Esophagus (tissue), 2 donors: ENCODE measurements at regions not wholly inside any gene's neighbourhood (a gene's known extent, or its start where the extent isn't known, plus 50 kb on each side); places are given as distances from the start of the nearest gene placed in this dataset.

Experiments used
- H3K27ac ChIP-seq, 2 donors: one replicate each; pipeline ENCODE4 v1.5.1; 2013; ENCODE audit warnings: low read depth in 2 of 2, mild to moderate bottlenecking in 2 of 2, inconsistent platforms in 1 of 2, low read length in 1 of 2, moderate library complexity in 1 of 2
- H3K27me3 ChIP-seq, 2 donors: one replicate each; pipeline ENCODE4 v1.6.1; 2013; ENCODE audit warnings: low read length in 2 of 2, control low read depth in 1 of 2, mild to moderate bottlenecking in 1 of 2; ENCODE audit not compliant: insufficient read depth in 2 of 2, control insufficient read depth in 1 of 2
- H3K36me3 ChIP-seq, 2 donors: one replicate each; pipeline ENCODE4 v1.6.1; 2013; ENCODE audit warnings: low read length in 1 of 2; ENCODE audit not compliant: control insufficient read depth in 2 of 2, insufficient read depth in 2 of 2
- H3K4me1 ChIP-seq, 2 donors: one replicate each; pipeline ENCODE4 v1.6.1; 2013; ENCODE audit warnings: low read length in 1 of 2; ENCODE audit not compliant: control insufficient read depth in 2 of 2, insufficient read depth in 2 of 2
- H3K4me3 ChIP-seq, 2 donors: one replicate each; pipeline ENCODE4 v1.5.1; 2013; ENCODE audit warnings: low read length in 2 of 2, mild to moderate bottlenecking in 2 of 2, low read depth in 1 of 2, moderate library complexity in 1 of 2
- H3K9me3 ChIP-seq, 2 donors: one replicate each; pipeline ENCODE4 v1.6.1; 2013; ENCODE audit warnings: mild to moderate bottlenecking in 2 of 2, low read depth in 1 of 2, low read length in 1 of 2, moderate library complexity in 1 of 2; ENCODE audit not compliant: control insufficient read depth in 2 of 2, insufficient read depth in 1 of 2
- WGBS, 2 donors: extraction: QIAGEN DNeasy Blood & Tissue Kit; methylation state at CpG; one replicate each; pipeline ENCODE4 v1.1.7; 2013; 5-methylcytosine and 5-hydroxymethylcytosine counted together
- donor health status: healthy with polysubstance abuse.
- donor health status: Bipolar disorder and iron deficiency.

DNA sequence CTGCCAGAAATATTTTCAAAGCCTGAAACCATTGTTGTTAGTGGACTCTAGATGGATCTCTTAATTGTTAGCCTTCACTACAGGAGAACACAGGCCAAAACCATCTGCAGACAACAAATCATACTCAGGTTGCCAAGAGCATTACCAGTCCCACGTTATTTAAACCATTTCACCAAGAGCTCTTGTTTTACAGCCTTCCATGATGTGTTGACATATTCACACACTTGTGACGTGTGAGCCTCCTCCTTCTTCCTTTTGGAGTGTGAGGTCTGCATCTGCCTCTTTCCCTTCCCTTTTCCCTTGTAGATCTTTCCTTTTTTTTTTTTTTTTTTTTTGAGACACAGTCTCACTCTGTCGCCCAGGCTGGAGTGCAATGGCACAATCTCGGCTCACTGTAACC lies 279.0 kb downstream of the AUH start:
- H3K27me3 ChIP-seq = no peaks in the 10 kb centered on the region
- H3K4me3 ChIP-seq = no peak overlapping the region
- no peaks in the 10 kb centered on the region for H3K9me3 ChIP-seq
- H3K27ac ChIP-seq = no peak overlapping the region
- no peaks in the 10 kb centered on the region for H3K4me1 ChIP-seq
- H3K36me3 ChIP-seq = no peaks in the 10 kb centered on the region
- 90 to 92% methylated on average over 4 of the region's 4 CpGs for WGBS, 2 donors

DNA sequence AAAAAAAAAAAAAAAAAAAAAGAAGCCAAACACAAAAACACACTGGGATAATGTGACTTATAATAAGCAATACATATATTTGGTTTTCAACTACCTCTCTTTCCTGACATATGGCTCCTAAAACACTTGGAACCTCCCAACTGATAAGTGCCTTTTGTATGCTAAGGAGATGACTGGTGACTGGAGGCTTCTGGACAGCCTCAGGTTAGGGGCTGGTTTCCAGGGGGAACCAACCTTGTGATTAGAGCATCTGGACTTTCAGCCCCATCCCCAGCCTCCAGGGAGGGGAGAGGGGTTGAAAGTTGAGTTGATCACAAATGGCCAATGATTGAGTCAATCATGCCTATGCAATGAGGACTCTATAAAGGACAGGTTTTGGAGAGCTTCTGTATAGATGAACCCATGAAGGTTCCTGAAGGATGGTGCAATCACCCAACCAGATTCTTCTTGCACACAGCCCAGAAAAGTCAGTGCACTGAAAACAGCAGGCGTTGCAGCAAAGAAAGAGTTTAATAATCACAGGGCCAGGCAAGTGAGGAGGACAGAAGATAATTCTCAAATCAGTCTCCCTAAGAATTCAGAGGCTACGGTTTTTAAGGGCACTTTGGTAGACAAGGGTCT lies 276.7 kb downstream of the AUH start:
- H3K4me3 ChIP-seq = no peak overlapping the region
- H3K27ac ChIP-seq = no peak overlapping the region
- no peaks in the 10 kb centered on the region for H3K36me3 ChIP-seq
- H3K4me1 ChIP-seq = no peaks in the 10 kb centered on the region
- H3K27me3 ChIP-seq = no peaks in the 10 kb centered on the region
- 81 to 83% methylated on average over 2 of the region's 2 CpGs for WGBS, 2 donors
- no peaks in the 10 kb centered on the region for H3K9me3 ChIP-seq

DNA sequence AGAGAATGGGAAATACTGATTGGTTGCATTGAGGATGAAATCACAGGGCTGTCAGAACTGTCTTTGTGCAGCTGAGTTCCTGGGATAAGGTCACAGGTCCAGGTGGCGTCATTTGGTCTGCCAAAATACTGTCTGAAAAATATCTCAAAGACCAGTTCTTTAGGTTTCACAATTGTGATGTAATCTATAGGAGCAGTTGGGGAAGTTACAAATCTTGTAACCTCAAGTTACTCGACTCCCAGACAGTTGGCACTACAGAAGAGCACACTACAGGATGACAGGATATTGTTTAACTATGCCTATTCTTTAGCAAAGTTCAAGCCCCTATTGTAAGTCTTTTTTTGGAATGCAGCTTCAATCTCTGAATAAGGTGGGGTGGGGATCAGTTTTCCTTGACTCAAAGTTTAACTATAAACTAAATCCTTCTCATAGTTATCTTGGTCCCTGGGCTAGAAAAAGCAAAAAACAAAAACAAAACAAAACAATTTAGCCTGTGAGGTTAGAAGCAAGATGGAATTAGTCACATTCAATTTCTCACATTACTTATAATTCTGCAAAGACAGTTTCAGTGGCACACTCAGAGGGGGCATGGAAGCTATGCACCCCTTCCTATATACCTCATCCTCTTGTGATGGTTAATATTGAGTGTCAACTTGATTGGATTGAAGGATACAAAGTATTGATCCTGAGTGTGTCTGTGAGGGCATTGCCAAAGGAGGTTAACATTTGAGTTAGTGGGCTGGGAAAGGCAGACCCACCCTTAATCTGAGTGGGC lies 276.0 kb downstream of the AUH start:
- Histone ChIP-seq H3K36me3 (no peaks in the 10 kb centered on the region), H3K27me3 (no peaks in the 10 kb centered on the region), H3K27ac (no peak overlapping the region), H3K9me3 (no peaks in the 10 kb centered on the region), H3K4me1 (no peaks in the 10 kb centered on the region), H3K4me3 (no peak overlapping the region)
- WGBS, 2 donors = 29 to 66% methylated on average over 2 of the region's 2 CpGs

DNA sequence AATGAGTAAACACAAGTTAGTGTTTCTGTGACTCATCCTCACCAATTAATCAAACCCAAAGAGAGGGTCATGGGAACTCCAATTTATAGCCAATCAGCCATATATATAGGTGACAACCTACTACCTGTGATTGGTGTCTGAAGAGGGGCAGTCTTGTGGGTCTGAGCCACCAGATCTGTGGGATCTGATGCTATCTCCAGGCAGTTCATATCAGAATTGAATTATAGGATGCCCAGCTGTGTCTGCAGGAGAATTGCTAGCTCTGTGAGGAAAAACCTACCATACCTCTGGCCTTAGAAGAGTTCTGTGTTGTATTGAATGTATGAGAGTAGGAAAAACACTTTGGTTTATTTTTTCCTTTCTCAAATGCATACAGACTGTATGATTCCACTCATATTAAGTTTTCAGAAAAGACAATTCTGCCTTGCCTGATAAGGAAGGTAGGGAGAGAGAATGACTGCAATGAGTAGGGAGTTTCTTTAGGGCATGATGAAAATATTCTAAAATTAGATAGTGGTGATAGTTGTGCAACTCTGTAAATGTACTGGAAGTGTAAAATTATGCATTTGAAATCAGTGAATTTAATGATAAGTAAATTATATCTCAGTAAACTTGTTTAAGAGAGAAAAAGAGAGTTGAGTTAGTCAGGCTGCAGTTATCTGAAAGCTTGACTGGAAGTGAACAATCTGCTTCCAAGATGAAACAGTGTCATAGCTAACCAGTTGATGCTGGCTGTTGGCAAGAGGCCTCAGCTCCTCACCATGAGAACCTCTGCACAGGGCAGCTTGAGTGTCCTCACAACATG lies 274.9 kb downstream of the AUH start:
- H3K27me3 ChIP-seq = no peaks in the 10 kb centered on the region
- H3K4me3 ChIP-seq = no peak overlapping the region
- no peaks in the 10 kb centered on the region for H3K4me1 ChIP-seq
- no peaks in the 10 kb centered on the region for H3K9me3 ChIP-seq
- H3K27ac ChIP-seq = no peak overlapping the region
- H3K36me3 ChIP-seq = no peaks in the 10 kb centered on the region

DNA sequence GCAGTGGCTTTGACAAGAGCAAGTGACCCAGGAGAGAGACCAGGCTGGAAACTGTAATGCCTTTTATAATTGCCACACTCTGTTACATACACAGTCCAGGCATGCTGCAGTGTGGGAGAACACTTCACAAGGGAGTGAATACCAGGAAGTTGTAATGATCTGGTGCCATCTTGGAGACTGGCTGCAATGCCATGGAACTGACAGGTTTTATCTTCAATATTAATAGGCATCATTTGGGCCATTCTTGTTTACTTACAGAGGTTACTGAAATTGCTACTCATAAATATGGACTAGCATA lies 274.3 kb downstream of the AUH start:
- no peaks in the 10 kb centered on the region for H3K4me1 ChIP-seq
- H3K27ac ChIP-seq = no peak overlapping the region
- no peaks in the 10 kb centered on the region for H3K27me3 ChIP-seq
- no peaks in the 10 kb centered on the region for H3K36me3 ChIP-seq
- H3K9me3 ChIP-seq = no peaks in the 10 kb centered on the region
- H3K4me3 ChIP-seq = no peak overlapping the region

DNA sequence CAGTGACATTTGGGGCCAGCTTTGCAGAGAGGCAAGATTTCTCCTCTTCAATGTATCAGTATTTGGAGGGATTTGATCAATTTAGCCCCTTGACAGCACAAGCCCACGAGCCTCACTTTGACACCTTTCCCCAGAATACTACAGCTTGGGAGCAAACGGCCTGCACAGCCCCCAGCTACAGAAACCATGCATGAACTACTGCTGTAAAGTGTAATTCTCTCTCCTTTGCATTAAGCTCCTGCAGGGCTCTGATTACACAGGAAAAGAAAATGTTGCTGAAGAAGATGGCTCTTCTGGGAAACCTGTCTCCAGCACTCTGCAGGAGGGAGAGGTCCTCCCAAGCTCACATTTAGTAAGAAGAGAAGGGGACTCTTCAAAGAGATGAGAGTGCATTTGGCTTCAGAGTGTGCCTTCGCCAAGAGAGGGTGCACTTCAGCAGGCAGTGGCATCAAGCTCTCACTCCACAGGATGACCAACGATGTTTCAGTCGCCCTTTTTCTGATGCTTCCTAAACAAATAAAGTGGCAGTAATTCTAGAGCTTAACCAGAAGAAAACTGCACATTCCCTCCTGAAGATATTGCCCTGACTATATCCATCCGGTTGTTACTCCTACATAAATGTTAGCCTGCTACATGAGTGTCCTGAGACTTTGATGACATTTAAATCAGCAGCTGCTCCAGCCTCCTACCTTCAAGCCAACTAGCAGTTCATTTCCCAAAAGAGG lies 272.2 kb downstream of the AUH start:
- WGBS, 2 donors = 40 to 51% methylated on average over 6 of the region's 6 CpGs

DNA sequence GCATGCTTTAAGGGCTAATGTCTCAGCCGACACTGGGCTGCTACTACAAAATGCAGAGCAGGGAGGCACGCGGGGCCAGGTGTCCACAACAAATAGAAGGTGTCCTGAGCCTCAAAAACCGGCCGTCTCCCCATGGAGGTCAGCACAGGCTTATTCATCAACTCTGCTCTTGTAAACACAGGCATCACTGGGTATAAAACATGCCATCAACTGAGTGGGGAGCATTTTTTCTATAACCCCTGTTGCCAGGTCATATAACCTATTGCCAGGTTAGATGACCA lies 271.6 kb downstream of the AUH start:
- Histone ChIP-seq H3K4me3 (no peak overlapping the region), H3K27me3 (no peaks in the 10 kb centered on the region), H3K9me3 (no peaks in the 10 kb centered on the region), H3K27ac (no peak overlapping the region), H3K36me3 (no peaks in the 10 kb centered on the region), H3K4me1 (no peaks in the 10 kb centered on the region)
- WGBS, 2 donors = 82 to 83% methylated on average over 5 of the region's 5 CpGs

More for the DNA sequence above, 272.2 kb downstream of the AUH start:
- Histone ChIP-seq H3K27ac (no peak overlapping the region), H3K36me3 (no peaks in the 10 kb centered on the region), H3K9me3 (no peaks in the 10 kb centered on the region), H3K27me3 (no peaks in the 10 kb centered on the region), H3K4me1 (no peaks in the 10 kb centered on the region), H3K4me3 (no peak overlapping the region)

DNA sequence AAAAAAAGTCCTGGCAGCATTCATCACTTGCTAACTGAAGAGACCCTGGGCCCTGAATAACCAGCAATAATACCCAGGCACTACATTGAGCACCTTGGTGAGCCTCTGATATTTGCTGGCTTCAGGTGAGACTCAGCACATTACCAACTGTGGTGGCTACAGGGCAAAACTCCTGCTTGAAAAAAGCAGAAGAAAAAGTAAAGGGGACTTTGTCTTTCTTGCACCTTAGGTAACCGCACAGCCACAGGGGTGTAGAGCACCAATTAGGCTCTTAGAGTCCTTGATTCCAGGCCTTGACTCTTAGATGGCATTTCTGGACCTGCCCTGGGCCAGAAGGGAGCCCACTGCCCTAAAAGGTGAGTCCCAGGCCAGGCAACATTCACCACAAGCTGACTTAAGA lies 269.5 kb downstream of the AUH start:
- no peaks in the 10 kb centered on the region for H3K27me3 ChIP-seq
- no peaks in the 10 kb centered on the region for H3K9me3 ChIP-seq
- H3K36me3 ChIP-seq = no peaks in the 10 kb centered on the region
- WGBS, 2 donors = 0 to 90% methylated on average over 1 of the region's 1 CpG
- H3K27ac ChIP-seq = no peak overlapping the region
- no peaks in the 10 kb centered on the region for H3K4me1 ChIP-seq
- H3K4me3 ChIP-seq = no peak overlapping the region

DNA sequence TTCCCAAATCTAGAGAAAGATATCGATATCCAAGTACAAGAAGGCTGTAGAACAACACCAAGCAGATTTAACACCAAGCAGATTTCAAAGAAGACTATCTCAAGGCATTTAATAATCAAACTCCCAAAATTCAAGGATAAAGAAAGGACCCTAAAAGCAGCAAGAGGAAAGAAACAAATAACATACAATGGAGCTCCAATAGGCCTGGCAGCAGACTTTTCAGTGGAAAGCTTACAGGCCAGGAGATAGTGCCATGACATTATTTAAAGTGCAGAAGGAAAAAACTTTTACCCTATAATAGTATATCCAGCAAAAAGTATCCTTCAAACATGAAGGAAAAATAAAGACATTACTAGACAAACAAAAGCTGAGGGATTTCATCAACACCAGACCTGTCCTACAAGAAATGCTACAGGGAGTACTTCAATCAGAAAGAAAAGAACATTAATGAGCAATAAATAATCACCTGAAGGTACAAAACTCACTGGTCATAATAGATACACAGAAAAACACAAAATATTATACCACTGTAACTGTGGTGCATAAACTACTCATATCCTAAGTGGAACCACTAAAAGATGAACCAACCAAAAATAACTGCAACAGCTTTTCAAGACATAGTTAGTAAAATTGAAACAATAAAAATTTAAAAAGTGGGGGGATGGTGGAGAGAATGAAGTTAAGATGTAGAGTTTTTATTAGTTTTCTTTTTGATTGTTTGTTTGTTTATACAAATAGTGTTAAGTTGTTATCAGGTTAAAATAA lies 267.2 kb downstream of the AUH start:
- 94 to 100% methylated on average over 1 of the region's 1 CpG for WGBS, 2 donors
- H3K36me3 ChIP-seq = no peaks in the 10 kb centered on the region

More for the DNA sequence above, 267.2 kb downstream of the AUH start:
- Histone ChIP-seq H3K4me3 (no peak overlapping the region), H3K27me3 (no peaks in the 10 kb centered on the region), H3K9me3 (no peaks in the 10 kb centered on the region), H3K27ac (no peak overlapping the region), H3K4me1 (no peaks in the 10 kb centered on the region)
